ENCODE measurements at regions not wholly inside any gene's neighbourhood (a gene's known extent, or its start where the extent isn't known, plus 50 kb on each side); places are given as distances from the start of the nearest gene placed in this dataset.

- TF ChIP-seq MAX (IDR thresholded peaks at IDR 0.05; ENCODE audit: low read depth, low read length) (no peak), POLR2A (IDR thresholded peaks at IDR 0.05; ENCODE audit: extremely low read depth, insufficient read length) (no peak), MYC (IDR thresholded peaks at IDR 0.05; ENCODE audit: low read depth, low read length) (no peak), CTCF (IDR thresholded peaks at IDR 0.05; ENCODE audit: low read depth, low read length) (no peak)
- peak; percentile 4 for DNase-seq (ENCODE audit: low read depth)
- H3K4me3 ChIP-seq (ENCODE audit: low read depth, low read length) = no peak overlapping the region
Measured at GRCh38 chr14:84080944-84081343, 1449.0 kb upstream of the FLRT2 start.

- TF ChIP-seq MYC (IDR thresholded peaks at IDR 0.05; ENCODE audit: low read depth, low read length) (no peak), MAX (IDR thresholded peaks at IDR 0.05; ENCODE audit: low read depth, low read length) (no peak), POLR2A (IDR thresholded peaks at IDR 0.05; ENCODE audit: extremely low read depth, insufficient read length) (no peak), CTCF (IDR thresholded peaks at IDR 0.05; ENCODE audit: low read depth, low read length) (no peak)
- no peak for DNase-seq (ENCODE audit: low read depth)
- H3K4me3 ChIP-seq (ENCODE audit: low read depth, low read length) = no peak overlapping the region
Measured at GRCh38 chr14:84084056-84084630, 1445.8 kb upstream of the FLRT2 start.

- DNase-seq (ENCODE audit: low read depth) = no peak
- H3K4me3 ChIP-seq (ENCODE audit: low read depth, low read length) = no peak overlapping the region
- TF ChIP-seq POLR2A (IDR thresholded peaks at IDR 0.05; ENCODE audit: extremely low read depth, insufficient read length) (no peak), MYC (IDR thresholded peaks at IDR 0.05; ENCODE audit: low read depth, low read length) (no peak), MAX (IDR thresholded peaks at IDR 0.05; ENCODE audit: low read depth, low read length) (no peak), CTCF (IDR thresholded peaks at IDR 0.05; ENCODE audit: low read depth, low read length) (no peak)
Measured at GRCh38 chr14:84085493-84085892, 1444.5 kb upstream of the FLRT2 start.

GRCh38 chr14:84086714-84087113, 1443.2 kb upstream of the FLRT2 start:
- no peak for DNase-seq (ENCODE audit: low read depth)
- TF ChIP-seq CTCF (IDR thresholded peaks at IDR 0.05; ENCODE audit: low read depth, low read length) = no peak
- no peak for TF ChIP-seq MAX (IDR thresholded peaks at IDR 0.05; ENCODE audit: low read depth, low read length)
- TF ChIP-seq POLR2A (IDR thresholded peaks at IDR 0.05; ENCODE audit: extremely low read depth, insufficient read length) = no peak
- no peak for TF ChIP-seq MYC (IDR thresholded peaks at IDR 0.05; ENCODE audit: low read depth, low read length)
- no peak overlapping the region for H3K4me3 ChIP-seq (ENCODE audit: low read depth, low read length)

GRCh38 chr14:84087986-84088531, 1441.9 kb upstream of the FLRT2 start:
- H3K4me3 ChIP-seq (ENCODE audit: low read depth, low read length) = no peak overlapping the region
- DNase-seq (ENCODE audit: low read depth) = no peak
- TF ChIP-seq POLR2A (IDR thresholded peaks at IDR 0.05; ENCODE audit: extremely low read depth, insufficient read length) (no peak), CTCF (IDR thresholded peaks at IDR 0.05; ENCODE audit: low read depth, low read length) (no peak), MAX (IDR thresholded peaks at IDR 0.05; ENCODE audit: low read depth, low read length) (no peak), MYC (IDR thresholded peaks at IDR 0.05; ENCODE audit: low read depth, low read length) (no peak)

All from NB4 (cell line).